ENCODE measurements at regions not wholly inside any gene's neighbourhood (a gene's known extent, or its start where the extent isn't known, plus 50 kb on each side); places are given as distances from the start of the nearest gene placed in this dataset.

- Mint-ChIP-seq H3K9me3 (ENCODE audit: low read depth) (no peaks in the 10 kb centered on the region), H3K4me3 (ENCODE audit: low read depth) (no peak overlapping the region), H3K4me1 (ENCODE audit: low read depth) (peaks cover 20% of the 10 kb centered on the region), H3K27me3 (no peaks in the 10 kb centered on the region), H3K36me3 (ENCODE audit: insufficient read depth) (no peaks in the 10 kb centered on the region), H3K27ac (no peak overlapping the region)
- no peak for DNase-seq (ENCODE audit: low spot score, unreplicated experiment)
- TF ChIP-seq, protein P1, sequence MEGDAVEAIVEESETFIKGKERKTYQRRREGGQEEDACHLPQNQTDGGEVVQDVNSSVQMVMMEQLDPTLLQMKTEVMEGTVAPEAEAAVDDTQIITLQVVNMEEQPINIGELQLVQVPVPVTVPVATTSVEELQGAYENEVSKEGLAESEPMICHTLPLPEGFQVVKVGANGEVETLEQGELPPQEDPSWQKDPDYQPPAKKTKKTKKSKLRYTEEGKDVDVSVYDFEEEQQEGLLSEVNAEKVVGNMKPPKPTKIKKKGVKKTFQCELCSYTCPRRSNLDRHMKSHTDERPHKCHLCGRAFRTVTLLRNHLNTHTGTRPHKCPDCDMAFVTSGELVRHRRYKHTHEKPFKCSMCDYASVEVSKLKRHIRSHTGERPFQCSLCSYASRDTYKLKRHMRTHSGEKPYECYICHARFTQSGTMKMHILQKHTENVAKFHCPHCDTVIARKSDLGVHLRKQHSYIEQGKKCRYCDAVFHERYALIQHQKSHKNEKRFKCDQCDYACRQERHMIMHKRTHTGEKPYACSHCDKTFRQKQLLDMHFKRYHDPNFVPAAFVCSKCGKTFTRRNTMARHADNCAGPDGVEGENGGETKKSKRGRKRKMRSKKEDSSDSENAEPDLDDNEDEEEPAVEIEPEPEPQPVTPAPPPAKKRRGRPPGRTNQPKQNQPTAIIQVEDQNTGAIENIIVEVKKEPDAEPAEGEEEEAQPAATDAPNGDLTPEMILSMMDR (IDR thresholded peaks at IDR 0.05; ENCODE audit: unreplicated experiment) = no peak
Measured at GRCh38 chr1:81499487-81499886, 301.2 kb upstream of the ADGRL2 start.

DNA sequence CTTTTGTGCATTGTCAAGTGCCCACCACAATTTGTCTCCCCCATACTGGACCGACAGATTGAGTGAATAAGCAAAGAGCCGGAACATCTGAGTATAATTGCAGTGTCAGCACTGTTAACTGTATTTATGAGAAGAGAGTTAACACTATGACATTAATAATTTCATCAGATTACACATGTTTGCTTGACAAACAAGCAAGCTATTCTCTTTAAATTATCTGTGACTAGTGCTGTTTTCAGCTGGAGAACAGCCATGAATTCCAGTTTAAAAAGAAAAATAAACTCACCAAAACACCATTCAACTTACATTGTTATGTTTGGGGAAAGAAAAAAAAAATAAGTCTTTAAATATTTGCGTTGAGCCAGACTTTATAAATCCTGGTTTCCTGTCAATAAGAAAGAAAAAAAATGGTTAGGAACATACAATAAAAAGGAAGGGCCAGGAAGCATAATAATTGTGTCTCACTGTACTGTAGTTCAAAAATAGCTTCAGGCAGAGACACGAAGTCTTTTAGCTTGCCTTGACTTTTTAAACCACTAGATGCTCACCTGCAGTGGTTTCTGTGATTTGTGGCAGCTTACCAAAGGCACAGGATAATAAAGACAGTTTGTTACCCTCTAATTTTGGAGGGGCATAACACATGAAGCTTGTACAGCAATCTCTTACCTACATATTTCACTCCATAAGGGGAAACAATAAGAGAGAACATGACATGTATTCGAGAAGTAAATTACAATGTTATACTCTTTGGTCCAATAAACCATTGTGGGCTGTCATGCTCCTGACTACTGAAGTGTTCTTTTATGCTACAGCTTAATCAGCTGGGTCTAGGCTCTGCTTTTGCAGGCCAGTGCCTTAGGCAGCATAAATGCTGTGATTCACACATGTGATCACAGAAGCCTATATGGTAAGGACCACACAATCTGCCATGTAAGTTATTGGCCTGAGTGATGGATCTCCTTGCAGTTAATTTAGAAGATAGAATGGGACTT lies 302.0 kb upstream of the ADGRL2 start:
- Mint-ChIP-seq H3K36me3 (ENCODE audit: insufficient read depth) (no peaks in the 10 kb centered on the region), H3K27ac (no peak overlapping the region), H3K27me3 (no peaks in the 10 kb centered on the region), H3K4me3 (ENCODE audit: low read depth) (no peak overlapping the region), H3K4me1 (ENCODE audit: low read depth) (peaks cover 20% of the 10 kb centered on the region), H3K9me3 (ENCODE audit: low read depth) (no peaks in the 10 kb centered on the region)
- no peak for DNase-seq (ENCODE audit: low spot score, unreplicated experiment)
- TF ChIP-seq, protein P1 (IDR thresholded peaks at IDR 0.05; ENCODE audit: unreplicated experiment) = no peak

DNA sequence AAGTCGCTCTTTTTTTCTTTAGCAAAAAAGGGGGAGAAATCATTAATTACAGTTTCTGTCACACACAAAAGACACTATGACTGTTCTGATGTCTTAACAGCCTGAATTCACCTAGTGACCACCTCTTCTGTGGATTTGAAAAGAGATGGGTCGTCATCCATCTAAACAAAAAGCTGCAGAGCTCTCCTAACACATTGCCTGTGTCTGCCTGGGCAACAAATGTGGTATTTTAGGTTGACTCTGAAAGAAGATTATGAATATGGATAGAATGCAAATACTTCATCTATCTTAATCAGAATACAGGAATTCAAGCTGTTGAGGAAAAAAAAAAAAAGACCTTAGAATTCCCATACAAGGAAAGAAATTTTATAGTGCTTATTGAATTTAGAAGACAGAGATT lies 304.4 kb upstream of the ADGRL2 start:
- H3K36me3 Mint-ChIP-seq (ENCODE audit: insufficient read depth) = no peaks in the 10 kb centered on the region
- H3K9me3 Mint-ChIP-seq (ENCODE audit: low read depth) = no peaks in the 10 kb centered on the region
- no peak overlapping the region for H3K27ac Mint-ChIP-seq
- TF ChIP-seq, protein P1 (IDR thresholded peaks at IDR 0.05; ENCODE audit: unreplicated experiment) = no peak
- peaks cover 20% of the 10 kb centered on the region for H3K4me1 Mint-ChIP-seq (ENCODE audit: low read depth)
- no peaks in the 10 kb centered on the region for H3K27me3 Mint-ChIP-seq
- no peak for DNase-seq (ENCODE audit: low spot score, unreplicated experiment)
- no peak overlapping the region for H3K4me3 Mint-ChIP-seq (ENCODE audit: low read depth)

DNA sequence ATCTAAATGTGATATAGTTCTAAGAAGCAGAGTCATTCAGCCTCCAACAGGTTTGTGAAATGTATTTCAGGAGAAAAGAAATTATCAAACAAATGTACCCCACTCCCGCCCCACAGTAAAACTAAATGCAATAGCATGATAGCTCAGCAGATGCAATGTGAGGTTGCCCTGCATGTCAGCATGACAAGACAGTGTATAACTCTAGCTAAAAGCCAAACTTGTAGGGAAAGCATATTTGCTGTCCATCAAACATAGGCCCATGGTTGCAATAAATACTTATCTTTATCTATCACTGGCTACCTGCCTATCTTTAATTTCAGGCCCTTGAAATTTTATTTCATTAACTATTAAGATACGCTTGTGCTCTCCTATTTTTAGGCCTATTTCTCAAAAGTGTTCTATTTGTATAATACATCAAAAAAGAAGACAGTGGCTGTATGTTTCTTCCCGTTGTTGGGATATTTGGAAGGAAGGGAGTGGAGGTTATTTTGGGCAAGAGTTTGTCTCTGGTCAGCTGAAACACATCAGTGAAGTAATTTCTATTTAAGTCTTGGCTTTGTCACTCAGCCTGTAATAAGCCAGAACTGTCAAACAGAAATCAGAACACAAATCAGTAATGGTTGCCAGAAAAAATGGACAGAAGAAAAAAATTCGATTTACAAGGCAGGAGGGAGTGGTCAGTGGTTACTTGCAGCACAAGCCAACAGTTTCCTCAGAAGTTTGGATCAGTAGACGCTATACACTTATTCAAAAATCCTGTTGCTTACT lies 307.4 kb upstream of the ADGRL2 start:
- no peak for DNase-seq (ENCODE audit: low spot score, unreplicated experiment)
- H3K9me3 Mint-ChIP-seq (ENCODE audit: low read depth) = peaks cover 5% of the 10 kb centered on the region
- no peak overlapping the region for H3K27ac Mint-ChIP-seq
- H3K4me1 Mint-ChIP-seq (ENCODE audit: low read depth) = peaks cover 18% of the 10 kb centered on the region
- TF ChIP-seq, protein P1 (IDR thresholded peaks at IDR 0.05; ENCODE audit: unreplicated experiment) = no peak
- H3K27me3 Mint-ChIP-seq = no peaks in the 10 kb centered on the region
- H3K36me3 Mint-ChIP-seq (ENCODE audit: insufficient read depth) = peaks cover 2% of the 10 kb centered on the region
- no peak overlapping the region for H3K4me3 Mint-ChIP-seq (ENCODE audit: low read depth)

- H3K36me3 Mint-ChIP-seq (ENCODE audit: insufficient read depth) = peaks cover 2% of the 10 kb centered on the region
- no peak overlapping the region for H3K4me3 Mint-ChIP-seq (ENCODE audit: low read depth)
- TF ChIP-seq, protein P1 (IDR thresholded peaks at IDR 0.05; ENCODE audit: unreplicated experiment) = no peak
- no peak for DNase-seq (ENCODE audit: low spot score, unreplicated experiment)
- H3K27me3 Mint-ChIP-seq = no peaks in the 10 kb centered on the region
- H3K27ac Mint-ChIP-seq = no peak overlapping the region
- peaks cover 5% of the 10 kb centered on the region for H3K9me3 Mint-ChIP-seq (ENCODE audit: low read depth)
- H3K4me1 Mint-ChIP-seq (ENCODE audit: low read depth) = peaks cover 18% of the 10 kb centered on the region
Measured at GRCh38 chr1:81492628-81493027, 308.1 kb upstream of the ADGRL2 start.
